Adrenal gland (tissue), 9 donors: ENCODE measurements at regions not wholly inside any gene's neighbourhood (a gene's known extent, or its start where the extent isn't known, plus 50 kb on each side); places are given as distances from the start of the nearest gene placed in this dataset.
A peak's percentile ranks its signal among the peaks of the same experiment; 100 is the strongest.

Experiments used
- DNase-seq, 7 donors: peaks; one replicate each; pipeline ENCODE4 v3.0.0-alpha.2; 2019 to 2020
- H3K27ac ChIP-seq, 5 donors: fragments of 200-600 bp; sonication (generic) in 4 of 5; 1 replicate in 3 of 5; 2 replicates in 2 of 5; pipeline versions ENCODE4 v1.5.1 to v1.8.0; 2016 to 2020; ENCODE audit warnings: mild to moderate bottlenecking in 1 of 5
- H3K27me3 ChIP-seq: fragments of 200-600 bp; 2 replicates; pipeline ENCODE4 v1.8.0; 2021
- H3K36me3 ChIP-seq, 2 donors: fragments of 200-600 bp; replicated peaks in 1 of 2; 1 replicate in 1 of 2; 2 replicates in 1 of 2; pipeline versions ENCODE4 v1.5.1 to v1.8.0; 2018 to 2022
- H3K4me1 ChIP-seq, 2 donors: fragments of 200-600 bp; replicated peaks in 1 of 2; 1 replicate in 1 of 2; 2 replicates in 1 of 2; pipeline versions ENCODE4 v1.5.1 to v1.8.0; 2018 to 2021
- H3K4me3 ChIP-seq, 4 donors: fragments of 200-600 bp; sonication (generic) in 3 of 4; one replicate each; pipeline ENCODE4 v1.5.1; 2016 to 2018
- H3K9me3 ChIP-seq, 3 donors: fragments of 200-600 bp; sonication (generic) in 1 of 3; replicated peaks in 1 of 3; 1 replicate in 2 of 3; 2 replicates in 1 of 3; pipeline versions ENCODE4 v1.5.1 to v1.8.0; 2016 to 2021
- POLR2A ChIP-seq, 2 donors: fragments of 450-650 bp; IDR thresholded peaks; one replicate each; pipeline ENCODE4 v1.6.1; 2017; ENCODE audit warnings: antibody characterized with exemption in 2 of 2, mild to moderate bottlenecking in 2 of 2, moderate library complexity in 1 of 2
- WGBS, 4 donors: extraction: QIAGEN DNeasy Blood & Tissue Kit in 2 of 4; methylation state at CpG; one replicate each; pipeline versions ENCODE4 v1.1.5 to v1.1.7; 2013 to 2017; 5-methylcytosine and 5-hydroxymethylcytosine counted together
- intact Hi-C, 2 donors: fragments of 100-400 bp; cut with DNase I; formaldehyde crosslinking; loops; one replicate each; pipeline versions ENCODE4 v1.14.1 to v1.15.0; 2022 to 2023
- TF ChIP-seq, protein P1 (sequence below), 6 experiments: fragments of 450-650 bp in 4 of 6; fragments of 200-600 bp in 2 of 6; sonication (generic) in 1 of 6; IDR thresholded peaks; 1 replicate in 5 of 6; 2 replicates in 1 of 6; pipeline versions ENCODE4 v1.5.1 to v1.8.0; 2016 to 2021; ENCODE audit warnings: antibody characterized with exemption in 6 of 6, mild to moderate bottlenecking in 2 of 6, moderate library complexity in 1 of 6
- donor health status: healthy with polysubstance abuse.
- donor health status: Bipolar disorder and iron deficiency.
- donor health status: DM: yes; HTN: yes; CAD: no.
- donor health status: DM: no; HTN: no; CAD: no.
- donor health status: DM: no; HTN: no; CAD: no.

DNA sequence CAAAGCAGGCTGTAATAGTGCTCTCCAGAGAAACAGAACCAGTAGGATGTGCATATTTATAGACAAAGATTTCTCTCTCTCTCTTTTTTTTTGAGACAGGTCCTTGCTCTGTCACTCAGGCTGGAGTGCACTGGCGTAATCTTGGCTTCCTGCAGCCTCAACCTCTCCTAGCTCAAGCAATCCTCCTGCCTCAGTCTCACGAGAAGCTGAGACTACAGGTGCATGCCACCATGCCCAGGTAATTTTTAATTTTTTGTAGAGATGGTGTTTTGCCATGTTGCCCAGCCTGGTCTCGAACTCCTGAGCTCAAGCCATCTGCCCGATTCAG, 67.1 kb upstream of the CHD2 start:
- no peak for DNase-seq
- Histone ChIP-seq H3K36me3 (no peaks in the 10 kb centered on the region), H3K9me3 (no peaks in the 10 kb centered on the region), H3K4me3 (no peak overlapping the region), H3K27ac (peak overlapping the region in 4 of 5 donors; percentile 82 to 96 (median 88)), H3K27me3 (no peaks in the 10 kb centered on the region), H3K4me1 (peaks cover 25 to 39% of the 10 kb centered on the region in 2 donors)
- TF ChIP-seq, protein P1, sequence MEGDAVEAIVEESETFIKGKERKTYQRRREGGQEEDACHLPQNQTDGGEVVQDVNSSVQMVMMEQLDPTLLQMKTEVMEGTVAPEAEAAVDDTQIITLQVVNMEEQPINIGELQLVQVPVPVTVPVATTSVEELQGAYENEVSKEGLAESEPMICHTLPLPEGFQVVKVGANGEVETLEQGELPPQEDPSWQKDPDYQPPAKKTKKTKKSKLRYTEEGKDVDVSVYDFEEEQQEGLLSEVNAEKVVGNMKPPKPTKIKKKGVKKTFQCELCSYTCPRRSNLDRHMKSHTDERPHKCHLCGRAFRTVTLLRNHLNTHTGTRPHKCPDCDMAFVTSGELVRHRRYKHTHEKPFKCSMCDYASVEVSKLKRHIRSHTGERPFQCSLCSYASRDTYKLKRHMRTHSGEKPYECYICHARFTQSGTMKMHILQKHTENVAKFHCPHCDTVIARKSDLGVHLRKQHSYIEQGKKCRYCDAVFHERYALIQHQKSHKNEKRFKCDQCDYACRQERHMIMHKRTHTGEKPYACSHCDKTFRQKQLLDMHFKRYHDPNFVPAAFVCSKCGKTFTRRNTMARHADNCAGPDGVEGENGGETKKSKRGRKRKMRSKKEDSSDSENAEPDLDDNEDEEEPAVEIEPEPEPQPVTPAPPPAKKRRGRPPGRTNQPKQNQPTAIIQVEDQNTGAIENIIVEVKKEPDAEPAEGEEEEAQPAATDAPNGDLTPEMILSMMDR (IDR thresholded peaks at IDR 0.05) = no peak
- TF ChIP-seq POLR2A (IDR thresholded peaks at IDR 0.05) = no peak
- WGBS, 4 donors = 65 to 70% (median 66%) methylated on average over 4 of the region's 4 CpGs
- intact Hi-C loops = loop anchor here in 1 of 2 donors (5.0 kb wide), 1 partner anchor 44 kb away; no protein-coding TSS in a partner anchor

DNA sequence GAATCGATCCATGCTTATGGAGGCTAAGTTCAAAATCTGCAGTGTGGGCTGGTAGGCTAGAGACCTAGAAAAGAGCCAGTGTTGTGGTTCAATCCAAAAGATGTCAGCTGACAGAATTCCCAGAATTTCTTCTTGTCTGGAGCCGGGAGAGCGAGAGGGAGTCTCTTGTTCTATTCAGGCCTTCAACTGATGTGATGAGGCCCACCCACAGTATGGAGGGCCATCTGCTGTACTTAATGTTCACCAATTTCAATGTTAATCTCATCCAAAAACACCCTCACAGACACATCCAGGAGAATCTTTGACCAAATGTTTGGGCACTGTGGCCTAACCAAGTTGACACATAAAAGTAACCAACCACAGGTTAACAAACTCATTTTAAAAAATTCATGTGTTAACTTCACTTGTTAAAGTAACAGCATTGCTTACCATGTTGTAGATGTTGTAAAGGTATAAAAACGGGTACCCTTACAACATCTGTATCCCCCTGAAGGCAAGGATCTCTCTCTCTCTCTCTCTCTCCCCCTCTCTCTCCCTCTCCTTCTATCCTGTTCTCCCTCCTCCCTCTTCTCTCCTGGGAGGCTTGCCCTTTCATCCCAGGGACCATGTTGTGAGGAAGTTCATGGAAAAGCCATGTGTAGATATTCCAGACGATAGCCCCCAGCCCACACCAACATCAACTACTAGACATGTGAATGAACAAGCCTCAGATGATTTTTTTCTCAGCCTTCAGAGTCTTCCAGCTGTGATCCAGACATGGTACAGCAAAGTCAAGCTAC, 66.4 kb upstream of the CHD2 start:
- 81 to 85% (median 84%) methylated on average over 5 of the region's 5 CpGs for WGBS, 4 donors
- peaks cover 25 to 39% of the 10 kb centered on the region in 2 donors for H3K4me1 ChIP-seq
- no peak for TF ChIP-seq POLR2A (IDR thresholded peaks at IDR 0.05)
- TF ChIP-seq, protein P1 (IDR thresholded peaks at IDR 0.05) = no peak

DNA sequence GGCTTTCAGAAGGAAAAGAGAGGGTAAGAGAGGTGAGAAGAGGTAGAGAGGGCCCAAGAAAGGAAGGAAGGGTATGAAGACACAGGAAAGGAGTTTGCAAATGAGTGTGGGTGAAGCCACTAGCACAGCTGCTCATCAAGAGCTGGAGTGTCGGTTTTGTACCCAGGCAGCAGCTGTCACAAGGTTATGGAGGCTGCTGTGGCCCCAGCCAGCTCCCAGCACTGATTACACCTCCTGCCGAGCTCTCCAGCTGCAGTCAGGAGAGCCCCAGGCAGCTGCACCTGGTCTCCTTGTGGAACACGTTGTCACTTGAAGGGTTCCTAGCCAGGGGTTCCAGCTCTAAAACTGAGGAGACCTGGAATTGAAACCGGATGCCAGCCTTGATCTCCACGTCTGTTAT, 60.4 kb upstream of the CHD2 start:
- no peak overlapping the region for H3K4me3 ChIP-seq
- WGBS, 4 donors = 68 to 82% (median 73%) methylated on average over 5 of the region's 5 CpGs
- TF ChIP-seq, protein P1 (IDR thresholded peaks at IDR 0.05) = no peak
- TF ChIP-seq POLR2A (IDR thresholded peaks at IDR 0.05) = no peak
- no peaks in the 10 kb centered on the region for H3K9me3 ChIP-seq
- no peaks in the 10 kb centered on the region for H3K27me3 ChIP-seq
- no peak overlapping the region for H3K27ac ChIP-seq
- no peaks in the 10 kb centered on the region for H3K36me3 ChIP-seq
- DNase-seq = no peak
- intact Hi-C loops = no loop called here
- H3K4me1 ChIP-seq = peaks cover 0 to 1% of the 10 kb centered on the region in 2 donors

More for the DNA sequence above, 66.4 kb upstream of the CHD2 start:
- no peak overlapping the region for H3K4me3 ChIP-seq
- no peak for DNase-seq
- no peaks in the 10 kb centered on the region for H3K27me3 ChIP-seq
- intact Hi-C loops = loop anchor here in 1 of 2 donors (5.0 kb wide), 1 partner anchor 44 kb away; no protein-coding TSS in a partner anchor
- H3K27ac ChIP-seq = peak overlapping the region in 4 of 5 donors; percentile 82 to 96 (median 88)
- no peaks in the 10 kb centered on the region for H3K9me3 ChIP-seq
- H3K36me3 ChIP-seq = no peaks in the 10 kb centered on the region

DNA sequence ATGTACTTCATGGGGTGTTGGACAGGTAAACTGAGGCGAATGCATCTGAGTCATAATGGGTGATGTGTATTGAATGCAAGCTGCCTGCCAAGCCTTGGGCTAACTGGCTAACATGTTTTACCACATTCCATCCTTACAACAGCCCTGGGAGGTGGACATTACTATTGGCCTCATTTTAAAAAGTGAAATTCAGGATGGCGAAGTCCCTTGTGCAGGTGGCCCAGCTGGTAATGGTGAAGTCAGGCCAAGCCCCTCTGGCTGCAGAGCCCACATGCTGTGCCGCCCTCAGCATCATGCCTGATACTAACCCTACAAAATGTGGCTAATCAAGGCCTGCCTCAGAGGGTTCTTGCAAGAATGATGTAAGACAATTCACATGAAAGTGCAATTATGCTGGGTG, 60.0 kb upstream of the CHD2 start:
- H3K4me1 ChIP-seq = peaks cover 0 to 6% of the 10 kb centered on the region in 2 donors
- H3K27ac ChIP-seq = no peak overlapping the region
- TF ChIP-seq POLR2A (IDR thresholded peaks at IDR 0.05) = no peak
- TF ChIP-seq, protein P1 (IDR thresholded peaks at IDR 0.05) = no peak
- DNase-seq = no peak
- no peak overlapping the region for H3K4me3 ChIP-seq
- no peaks in the 10 kb centered on the region for H3K9me3 ChIP-seq
- no peaks in the 10 kb centered on the region for H3K36me3 ChIP-seq
- 95 to 97% (median 96%) methylated on average over 3 of the region's 3 CpGs for WGBS, 4 donors
- H3K27me3 ChIP-seq = no peaks in the 10 kb centered on the region
- intact Hi-C loops = no loop called here
